Activated CD8-positive, alpha-beta memory T cell treated with anti-CD3 and anti-CD28 coated beads, Interleukin-2, amount 10 ng/mL, durations not matched to agents 7 days and 5 days (primary cell): ENCODE measurements at regions not wholly inside any gene's neighbourhood (a gene's known extent, or its start where the extent isn't known, plus 50 kb on each side); places are given as distances from the start of the nearest gene placed in this dataset.

Source experiments
- ATAC-seq: fragments of 150-1000 bp; cut with Tn5 transposase; one replicate; pipeline ENCODE4 v1.10.0; 2021; ENCODE audit warnings: moderate library complexity
- CTCF ChIA-PET: fragments of 350-600 bp; sonication (Branson Sonifier 250); formaldehyde crosslinking; loops from one replicate; lab custom pipeline; 2021; ENCODE audit warnings: antibody characterized with exemption; lab: Charles Lee
- DNase-seq: peaks from one replicate; pipeline ENCODE4 v3.0.0-alpha.2; 2020
- H3K27ac Mint-ChIP-seq: one replicate; pipeline ENCODE4 v1.8.0; 2021; ENCODE audit warnings: mild to moderate bottlenecking, mixed read lengths
- H3K27me3 Mint-ChIP-seq: one replicate; pipeline ENCODE4 v1.8.0; 2021; ENCODE audit warnings: mixed read lengths
- H3K36me3 Mint-ChIP-seq: one replicate; pipeline ENCODE4 v1.8.0; 2021; ENCODE audit warnings: mild to moderate bottlenecking, mixed read lengths
- H3K4me1 Mint-ChIP-seq: one replicate; pipeline ENCODE4 v1.8.0; 2021; ENCODE audit warnings: mixed read lengths
- H3K4me3 Mint-ChIP-seq: one replicate; pipeline ENCODE4 v1.8.0; 2021; ENCODE audit warnings: mild to moderate bottlenecking, moderate library complexity, mixed read lengths
- H3K9me3 Mint-ChIP-seq: one replicate; pipeline ENCODE4 v1.8.0; 2022; ENCODE audit warnings: low read depth, mixed read lengths

DNA sequence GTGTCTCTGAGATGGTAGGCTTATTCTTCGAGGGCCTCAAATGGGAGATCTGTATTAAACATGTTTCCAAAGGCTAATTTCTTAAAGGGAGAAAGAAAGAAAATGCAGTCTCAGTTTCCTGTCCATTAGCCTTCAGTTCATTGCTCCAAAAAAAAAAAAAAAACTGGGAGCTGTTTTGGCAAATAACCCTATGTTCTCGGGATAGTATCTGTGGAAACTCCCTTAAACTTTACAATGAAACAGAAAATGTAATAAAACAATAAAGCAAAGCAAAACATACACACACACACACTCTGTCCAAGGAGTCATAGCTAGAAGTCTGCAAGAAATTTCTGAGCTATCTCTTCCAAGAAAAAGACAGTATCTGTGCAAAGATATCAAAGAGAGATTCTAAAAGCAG lies 172.5 kb upstream of the CELF2 start:
- ATAC-seq (no peak), DNase-seq (no peak)
- H3K9me3 Mint-ChIP-seq, result no peaks in the 10 kb centered on the region
- H3K36me3 Mint-ChIP-seq, result no peaks in the 10 kb centered on the region
- CTCF ChIA-PET, result no interaction called here
- H3K27ac Mint-ChIP-seq, result no peak overlapping the region
- H3K4me3 Mint-ChIP-seq, result no peak overlapping the region
- H3K27me3 Mint-ChIP-seq, result peaks cover 41% of the 10 kb centered on the region
- H3K4me1 Mint-ChIP-seq, result no peaks in the 10 kb centered on the region

- CTCF ChIA-PET, result no interaction called here
- ATAC-seq, result no peak
- H3K4me1 Mint-ChIP-seq, result no peaks in the 10 kb centered on the region
Measured at GRCh38 chr10:10845826-10846503, 171.7 kb upstream of the CELF2 start.

GRCh38 chr10:10846504-10846900 lies 171.2 kb upstream of the CELF2 start:
- Mint-ChIP-seq H3K4me3 (no peak overlapping the region), H3K9me3 (no peaks in the 10 kb centered on the region), H3K36me3 (no peaks in the 10 kb centered on the region), H3K27ac (no peak overlapping the region), H3K27me3 (peaks cover 44% of the 10 kb centered on the region), H3K4me1 (no peaks in the 10 kb centered on the region)
- DNase-seq, result no peak
- ATAC-seq, result no peak
- CTCF ChIA-PET, result no interaction called here

More at GRCh38 chr10:10845826-10846503, 171.7 kb upstream of the CELF2 start:
- Mint-ChIP-seq H3K9me3 (no peaks in the 10 kb centered on the region), H3K27ac (no peak overlapping the region), H3K4me3 (no peak overlapping the region), H3K36me3 (no peaks in the 10 kb centered on the region), H3K27me3 (peaks cover 41% of the 10 kb centered on the region)
- no peak for DNase-seq

GRCh38 chr10:10847387-10847786 lies 170.3 kb upstream of the CELF2 start:
- no peak overlapping the region for H3K27ac Mint-ChIP-seq
- CTCF ChIA-PET, result no interaction called here
- H3K27me3 Mint-ChIP-seq, result peaks cover 44% of the 10 kb centered on the region

DNA sequence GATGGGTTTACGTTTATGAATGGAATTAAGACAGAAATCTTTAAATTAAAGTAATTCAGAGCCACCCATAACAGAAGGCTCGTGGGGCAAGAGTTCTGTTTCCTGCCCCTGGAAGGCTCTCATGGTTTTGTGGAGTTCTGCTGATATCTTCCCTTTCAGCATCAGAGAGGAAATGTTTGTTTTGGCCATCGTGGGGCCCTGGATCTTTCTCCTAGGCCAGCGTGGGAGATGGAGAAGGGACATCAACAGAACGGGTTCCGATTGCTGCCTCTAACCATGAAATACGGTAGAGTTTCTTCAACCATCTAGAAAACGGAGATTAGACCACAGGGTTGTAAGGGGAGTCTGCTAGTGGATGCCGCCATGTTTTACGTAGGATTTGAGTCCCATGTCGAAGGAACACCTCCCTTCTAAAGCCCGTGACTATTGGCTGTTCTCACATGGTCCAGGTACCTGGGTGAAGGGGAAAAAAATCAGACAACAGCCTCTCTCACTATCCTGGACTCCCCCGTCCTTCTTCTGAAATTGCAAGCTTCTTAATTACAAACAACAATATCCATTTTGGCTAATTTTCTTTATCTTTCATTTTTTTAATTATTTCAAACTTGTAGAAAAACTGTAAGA lies 169.1 kb upstream of the CELF2 start:
- no peak for ATAC-seq
- Mint-ChIP-seq H3K27ac (no peak overlapping the region), H3K9me3 (no peaks in the 10 kb centered on the region), H3K4me1 (no peaks in the 10 kb centered on the region), H3K4me3 (no peak overlapping the region), H3K27me3 (peaks cover 34% of the 10 kb centered on the region), H3K36me3 (no peaks in the 10 kb centered on the region)
- CTCF ChIA-PET, result no interaction called here
- no peak for DNase-seq

More at GRCh38 chr10:10847387-10847786, 170.3 kb upstream of the CELF2 start:
- no peaks in the 10 kb centered on the region for H3K36me3 Mint-ChIP-seq
- H3K4me1 Mint-ChIP-seq, result no peaks in the 10 kb centered on the region
- no peak overlapping the region for H3K4me3 Mint-ChIP-seq
- DNase-seq, result no peak
- no peaks in the 10 kb centered on the region for H3K9me3 Mint-ChIP-seq
- ATAC-seq, result no peak

DNA sequence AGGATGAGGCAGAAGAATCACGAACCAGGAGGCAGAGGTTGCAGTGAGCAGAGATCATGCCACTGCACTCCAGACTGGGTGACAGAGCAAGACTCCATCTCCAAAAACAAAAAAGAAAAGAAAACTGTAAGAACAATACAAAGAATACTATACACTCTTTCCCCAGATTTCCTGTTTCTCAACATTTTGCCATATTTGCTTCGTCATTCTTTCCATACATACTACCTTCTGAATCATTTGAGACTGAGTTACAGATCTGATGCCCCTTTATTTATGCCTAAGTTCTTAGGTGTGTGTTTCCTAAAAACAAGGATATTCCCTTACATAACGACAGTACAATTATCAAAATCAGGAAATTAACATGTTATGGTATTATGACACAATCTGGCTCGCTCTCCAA lies 168.4 kb upstream of the CELF2 start:
- H3K4me1 Mint-ChIP-seq, result no peaks in the 10 kb centered on the region
- ATAC-seq (no peak), DNase-seq (no peak)
- H3K27ac Mint-ChIP-seq, result no peak overlapping the region
- H3K36me3 Mint-ChIP-seq, result no peaks in the 10 kb centered on the region
- peaks cover 27% of the 10 kb centered on the region for H3K27me3 Mint-ChIP-seq
- CTCF ChIA-PET, result no interaction called here
- H3K4me3 Mint-ChIP-seq, result no peak overlapping the region
- no peaks in the 10 kb centered on the region for H3K9me3 Mint-ChIP-seq

DNA sequence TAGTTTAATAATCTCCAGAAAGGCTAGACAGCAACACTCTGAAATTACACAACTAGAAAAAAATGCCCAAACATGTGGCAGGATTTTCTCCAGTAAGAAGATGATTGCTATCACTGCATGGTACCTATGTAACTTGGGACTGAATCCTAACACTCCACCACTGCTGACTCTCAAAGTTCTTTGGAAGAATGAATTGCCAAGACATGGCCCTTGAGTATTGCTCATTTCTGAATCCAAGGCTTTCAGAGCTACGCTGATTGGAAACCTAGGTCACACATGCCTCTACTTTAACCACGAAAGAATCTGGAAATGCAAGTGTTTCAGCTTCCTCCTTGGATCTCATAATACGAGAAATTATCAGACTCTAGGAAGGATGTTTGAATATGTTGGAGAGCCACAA lies 167.5 kb upstream of the CELF2 start:
- peaks cover 2% of the 10 kb centered on the region for H3K4me1 Mint-ChIP-seq
- no peak overlapping the region for H3K4me3 Mint-ChIP-seq
- CTCF ChIA-PET, result no interaction called here
- peaks cover 20% of the 10 kb centered on the region for H3K27me3 Mint-ChIP-seq
- no peaks in the 10 kb centered on the region for H3K9me3 Mint-ChIP-seq
- no peak overlapping the region for H3K27ac Mint-ChIP-seq
- no peaks in the 10 kb centered on the region for H3K36me3 Mint-ChIP-seq
- ATAC-seq (no peak), DNase-seq (no peak)

DNA sequence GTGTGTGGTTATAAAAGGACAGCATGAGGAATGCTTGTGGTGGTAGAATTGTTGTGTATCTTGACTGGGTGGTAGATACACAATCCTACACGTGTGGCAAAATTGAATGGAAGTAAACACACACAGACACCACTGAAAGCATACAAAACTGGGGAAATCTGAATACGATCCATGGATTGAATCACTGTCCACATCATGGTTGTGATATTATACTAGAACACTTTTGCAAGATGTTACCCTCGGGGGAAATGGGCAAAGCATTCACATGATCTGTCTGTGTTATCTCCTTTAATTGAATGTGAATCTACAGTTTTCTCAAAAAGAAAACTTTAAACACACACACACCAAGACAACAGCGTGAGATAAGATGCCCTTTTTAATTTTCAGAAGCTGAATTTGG lies 165.2 kb upstream of the CELF2 start:
- H3K27ac Mint-ChIP-seq, result no peak overlapping the region
- ATAC-seq (no peak), DNase-seq (no peak)
- no peak overlapping the region for H3K4me3 Mint-ChIP-seq
- peaks cover 16% of the 10 kb centered on the region for H3K27me3 Mint-ChIP-seq
- H3K4me1 Mint-ChIP-seq, result peaks cover 2% of the 10 kb centered on the region
- no peaks in the 10 kb centered on the region for H3K36me3 Mint-ChIP-seq
- CTCF ChIA-PET, result no interaction called here
- no peaks in the 10 kb centered on the region for H3K9me3 Mint-ChIP-seq

- H3K4me3 Mint-ChIP-seq, result no peak overlapping the region
- no peak overlapping the region for H3K27ac Mint-ChIP-seq
- no peaks in the 10 kb centered on the region for H3K36me3 Mint-ChIP-seq
- no peaks in the 10 kb centered on the region for H3K9me3 Mint-ChIP-seq
- ATAC-seq, result no peak
- H3K4me1 Mint-ChIP-seq, result peaks cover 2% of the 10 kb centered on the region
- CTCF ChIA-PET, result no interaction called here
- peaks cover 11% of the 10 kb centered on the region for H3K27me3 Mint-ChIP-seq
- DNase-seq, result no peak
Measured at GRCh38 chr10:10853954-10854353, 163.7 kb upstream of the CELF2 start.

DNA sequence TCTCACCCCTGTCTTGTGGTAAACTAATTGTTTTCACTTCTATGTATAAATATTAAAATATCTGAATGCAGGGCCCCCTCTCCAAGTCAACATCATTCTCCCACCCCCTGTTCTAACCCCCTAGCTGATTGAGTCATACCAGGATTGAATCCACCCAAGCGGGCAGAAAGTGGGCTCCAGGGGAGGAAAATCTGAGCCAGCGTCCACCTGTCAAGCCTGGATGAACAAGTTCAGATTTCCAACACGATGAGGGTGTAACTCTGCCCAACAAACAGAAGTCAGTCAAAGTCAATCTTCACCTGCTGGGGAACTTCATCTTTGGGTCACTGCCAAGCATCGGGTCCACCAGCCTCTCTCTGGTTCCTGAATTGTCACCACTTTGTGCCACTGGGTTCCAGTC lies 162.9 kb upstream of the CELF2 start:
- H3K4me3 Mint-ChIP-seq, result no peak overlapping the region
- peaks cover 2% of the 10 kb centered on the region for H3K4me1 Mint-ChIP-seq
- no peak for ATAC-seq
- peaks cover 11% of the 10 kb centered on the region for H3K27me3 Mint-ChIP-seq
- H3K27ac Mint-ChIP-seq, result no peak overlapping the region
- no peaks in the 10 kb centered on the region for H3K9me3 Mint-ChIP-seq
- CTCF ChIA-PET, result no interaction called here
- no peak for DNase-seq
- no peaks in the 10 kb centered on the region for H3K36me3 Mint-ChIP-seq

GRCh38 chr10:10855151-10855581 lies 162.5 kb upstream of the CELF2 start:
- Mint-ChIP-seq H3K27ac (no peak overlapping the region), H3K4me1 (peaks cover 2% of the 10 kb centered on the region), H3K27me3 (peaks cover 11% of the 10 kb centered on the region), H3K4me3 (no peak overlapping the region), H3K36me3 (no peaks in the 10 kb centered on the region), H3K9me3 (no peaks in the 10 kb centered on the region)
- no peak for DNase-seq
- CTCF ChIA-PET, result no interaction called here
- ATAC-seq, result no peak

DNA sequence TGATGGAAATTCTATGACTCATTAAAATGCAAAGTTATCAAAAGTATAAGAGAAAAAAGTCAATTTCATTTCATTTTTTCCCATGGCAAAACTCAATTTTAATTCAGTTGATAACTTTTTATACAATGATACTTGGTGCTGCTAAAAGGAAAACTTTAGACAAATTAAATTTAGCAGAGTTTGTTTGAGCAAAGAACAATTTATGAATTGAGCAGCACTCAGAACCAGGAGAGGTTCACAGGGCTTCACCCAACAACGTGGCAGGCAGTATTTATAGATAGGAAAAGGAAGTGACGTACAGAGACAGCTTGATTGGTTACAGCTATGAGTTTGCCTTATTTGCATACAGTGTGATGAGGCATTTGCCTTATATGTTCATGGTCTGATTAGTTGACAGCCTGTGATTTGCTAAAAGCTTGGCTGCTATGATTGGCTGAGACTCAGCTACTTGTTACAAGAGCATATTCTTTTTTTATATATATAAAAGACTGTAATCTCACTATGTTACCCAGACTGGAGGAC lies 157.2 kb upstream of the CELF2 start:
- no peaks in the 10 kb centered on the region for H3K4me1 Mint-ChIP-seq
- no peak for ATAC-seq
- CTCF ChIA-PET, result interaction anchor here (0.6 kb wide), 1 partner anchor 416 kb away, joined by 4 read pairs; no protein-coding TSS in a partner anchor
- DNase-seq, result no peak
- no peak overlapping the region for H3K27ac Mint-ChIP-seq
- H3K27me3 Mint-ChIP-seq, result peaks cover 10% of the 10 kb centered on the region
- no peak overlapping the region for H3K4me3 Mint-ChIP-seq
- no peaks in the 10 kb centered on the region for H3K9me3 Mint-ChIP-seq
- no peaks in the 10 kb centered on the region for H3K36me3 Mint-ChIP-seq

DNA sequence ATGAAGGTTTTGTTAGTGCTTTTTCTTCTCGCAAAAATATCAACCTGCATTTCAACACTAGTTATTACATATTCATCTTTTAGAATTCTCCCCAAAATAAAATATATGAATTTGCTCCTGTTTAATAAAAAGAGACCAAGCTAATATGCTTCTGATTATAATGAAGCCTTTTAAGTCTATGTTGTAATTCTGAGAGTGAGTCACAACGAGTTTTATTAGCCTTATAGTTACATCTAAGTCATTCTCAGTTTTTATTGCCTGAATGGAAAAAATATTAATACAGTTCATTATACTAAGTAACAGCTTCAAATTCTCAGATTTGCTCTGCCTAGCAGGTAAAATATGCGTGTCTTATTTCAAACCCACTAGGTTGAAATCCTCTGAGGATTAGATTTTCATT lies 152.4 kb upstream of the CELF2 start:
- H3K36me3 Mint-ChIP-seq, result no peaks in the 10 kb centered on the region
- H3K4me1 Mint-ChIP-seq, result peaks cover 4% of the 10 kb centered on the region
- no peak overlapping the region for H3K27ac Mint-ChIP-seq
- H3K27me3 Mint-ChIP-seq, result peaks cover 6% of the 10 kb centered on the region
- H3K4me3 Mint-ChIP-seq, result no peak overlapping the region
- ATAC-seq, result no peak
- CTCF ChIA-PET, result no interaction called here
- no peak for DNase-seq
- H3K9me3 Mint-ChIP-seq, result no peaks in the 10 kb centered on the region

GRCh38 chr10:10865913-10866312 lies 151.8 kb upstream of the CELF2 start:
- Mint-ChIP-seq H3K27me3 (peaks cover 10% of the 10 kb centered on the region), H3K9me3 (no peaks in the 10 kb centered on the region), H3K36me3 (no peaks in the 10 kb centered on the region), H3K4me3 (no peak overlapping the region), H3K4me1 (peaks cover 4% of the 10 kb centered on the region), H3K27ac (no peak overlapping the region)
- CTCF ChIA-PET, result no interaction called here
- ATAC-seq (no peak), DNase-seq (no peak)
